Activated T-cell treated with anti-CD3 and anti-CD28 coated beads for 4 hours (primary cell): ENCODE measurements at regions not wholly inside any gene's neighbourhood (a gene's known extent, or its start where the extent isn't known, plus 50 kb on each side); places are given as distances from the start of the nearest gene placed in this dataset.
"Not testable (repeated sequence)": the region's sequence is repeated elsewhere in the genome, so short reads cannot be mapped to it uniquely, and the experiment has no call there.

Experiments used
- DNase-seq: peaks from one replicate; pipeline ENCODE4 v3.0.0-alpha.2; 2020

DNA sequence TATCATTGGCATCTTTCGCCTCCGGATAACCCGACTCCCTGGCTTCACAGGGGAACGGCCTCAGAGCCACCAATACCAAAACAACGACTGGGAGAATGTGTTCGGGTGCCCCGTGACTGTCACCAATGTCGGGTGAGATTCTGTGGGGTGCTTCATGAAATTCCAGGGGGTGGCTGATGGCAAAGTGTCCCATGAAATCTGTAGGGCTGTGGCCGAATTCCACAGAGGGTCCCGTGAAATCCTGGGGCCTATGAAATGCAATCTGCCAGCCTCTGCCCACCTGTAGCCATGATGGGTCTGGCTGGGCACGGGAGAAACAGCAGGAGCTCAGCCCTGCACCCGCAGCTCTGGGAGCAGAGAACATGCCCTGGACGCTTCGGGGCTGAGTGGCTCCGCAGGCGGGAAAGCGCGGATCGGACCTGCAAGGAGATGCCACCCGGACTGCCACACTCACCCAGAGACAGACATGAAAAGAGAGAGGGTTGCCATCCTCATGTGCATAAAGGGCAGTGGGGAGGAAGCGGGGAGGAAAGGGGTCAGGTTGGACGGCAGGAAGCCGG lies 192.4 kb downstream of the OLFM1 start:
- DNase-seq, result no peak

DNA sequence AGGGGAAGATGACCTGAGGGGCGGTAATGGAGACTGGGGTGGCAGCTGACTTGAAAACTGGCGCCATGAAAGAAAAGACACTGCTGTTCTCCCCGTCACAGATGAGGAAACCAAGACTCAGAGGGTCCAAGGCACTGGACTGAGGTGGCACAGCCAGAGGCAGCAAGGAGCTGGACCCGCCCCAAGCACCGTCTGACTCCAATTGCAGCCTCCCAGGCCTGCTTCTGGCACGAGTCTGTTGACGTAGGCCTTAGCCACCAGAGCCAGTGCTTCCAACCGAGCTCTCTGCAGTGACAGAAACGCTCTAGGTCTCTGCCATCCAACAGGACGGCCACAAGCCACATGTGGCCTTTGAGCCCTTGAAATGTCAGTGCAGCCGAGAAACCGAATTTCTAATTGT lies 193.2 kb downstream of the OLFM1 start:
- no peak for DNase-seq

DNA sequence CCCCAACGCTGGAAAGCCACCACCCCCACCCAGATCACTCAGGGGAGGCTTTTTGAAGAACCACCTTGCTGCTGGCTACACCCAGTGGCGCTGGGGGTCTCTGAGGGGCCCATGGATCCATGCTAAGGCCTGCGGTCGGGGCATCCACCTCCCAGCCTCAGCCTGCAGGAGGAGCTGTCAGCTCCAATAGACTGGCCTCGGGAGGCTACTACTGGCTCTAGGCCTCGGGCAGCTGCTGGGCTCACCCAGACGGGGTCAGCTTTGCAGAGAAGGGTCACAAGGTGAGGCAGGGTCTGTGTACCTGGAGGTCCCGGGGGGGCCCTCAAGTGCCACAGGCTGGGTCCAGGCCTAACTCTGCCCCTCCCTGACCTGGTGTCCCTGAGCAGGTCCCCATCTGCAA lies 193.7 kb downstream of the OLFM1 start:
- no peak for DNase-seq

DNA sequence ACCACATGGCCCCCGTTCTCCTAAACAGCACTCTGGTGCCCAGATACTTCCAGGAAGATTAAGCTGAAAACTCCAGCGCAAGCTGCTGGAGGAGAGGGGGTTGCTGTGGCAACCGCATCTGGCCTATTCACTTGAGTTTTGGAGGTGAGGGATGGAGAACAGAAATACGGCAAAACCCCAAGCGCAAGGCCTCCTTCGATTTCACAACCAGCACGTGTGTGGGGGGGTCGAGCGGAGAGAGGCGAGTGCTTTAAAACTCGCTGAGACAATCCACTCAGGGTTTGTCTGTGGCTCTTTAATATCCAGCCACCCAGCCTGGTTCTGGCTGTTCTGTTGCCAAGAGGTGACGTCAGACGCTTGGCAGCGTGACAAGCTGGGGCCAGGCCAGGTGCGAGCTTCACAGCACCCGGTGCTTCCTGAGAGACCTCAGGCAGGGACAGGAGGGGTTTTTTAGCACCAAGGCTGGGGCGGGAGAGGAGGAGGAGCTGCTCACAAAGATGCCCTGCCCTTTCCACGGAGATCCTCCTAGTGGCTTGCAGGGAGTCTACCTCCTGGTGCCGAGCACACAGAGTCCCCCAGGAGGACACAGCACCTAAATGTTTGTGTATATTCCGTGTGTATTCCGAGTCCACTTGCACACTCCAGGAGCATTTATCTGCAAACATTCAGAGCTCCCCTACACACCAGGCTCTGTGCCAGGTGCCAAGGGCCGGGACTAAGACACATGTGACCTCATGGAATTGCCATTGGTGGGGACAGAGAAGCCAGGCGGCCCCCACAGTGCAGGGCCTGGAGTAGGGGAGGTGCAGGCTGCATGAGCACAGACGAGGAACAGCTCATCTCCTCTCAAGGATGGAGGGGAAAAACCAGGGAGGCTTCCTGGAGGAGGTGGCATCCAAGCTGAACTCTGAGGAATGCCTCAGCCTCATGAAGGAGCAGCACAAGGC lies 194.6 kb downstream of the OLFM1 start:
- no peak for DNase-seq

DNA sequence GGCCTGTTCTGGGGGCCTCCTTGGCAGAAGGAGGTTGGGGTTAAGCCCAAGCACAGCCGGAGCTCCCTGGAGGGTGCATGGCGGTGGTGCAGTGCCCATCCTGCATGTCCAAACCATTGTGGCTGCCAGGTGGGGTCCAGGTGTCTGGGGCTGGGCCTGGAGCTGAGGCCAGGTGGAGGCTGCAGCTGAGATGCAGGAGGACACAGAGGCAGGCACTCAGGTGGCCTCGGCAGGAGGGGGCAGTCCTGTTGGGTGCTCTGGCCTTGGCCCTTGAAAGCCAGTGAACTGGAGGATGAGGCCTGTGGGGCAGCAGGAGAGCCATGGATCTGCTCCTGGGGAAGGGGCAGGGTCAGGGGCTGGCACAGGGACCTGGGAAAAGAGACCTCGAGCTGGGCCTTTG lies 195.3 kb downstream of the OLFM1 start:
- DNase-seq, result no peak

DNA sequence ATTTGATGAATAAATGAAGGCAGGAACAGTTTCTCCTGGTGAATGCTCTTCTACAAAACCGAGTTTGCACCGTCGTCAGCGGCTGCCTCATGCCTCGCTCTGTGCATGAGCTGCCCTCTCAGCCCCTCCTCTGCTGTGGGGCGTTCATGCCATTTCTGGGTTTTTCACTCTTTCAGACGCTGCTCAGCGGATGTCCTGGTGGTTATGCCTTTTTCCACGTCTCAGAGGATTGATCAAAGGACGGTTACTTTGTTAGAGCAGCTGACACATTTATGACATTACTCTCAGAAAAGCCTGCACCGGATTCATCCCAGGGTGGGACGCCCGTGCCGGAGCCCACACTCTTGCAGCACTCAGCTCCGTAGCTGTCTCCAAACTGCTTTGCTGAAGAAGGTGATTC lies 195.9 kb upstream of the PPP1R26 start:
- no peak for DNase-seq

DNA sequence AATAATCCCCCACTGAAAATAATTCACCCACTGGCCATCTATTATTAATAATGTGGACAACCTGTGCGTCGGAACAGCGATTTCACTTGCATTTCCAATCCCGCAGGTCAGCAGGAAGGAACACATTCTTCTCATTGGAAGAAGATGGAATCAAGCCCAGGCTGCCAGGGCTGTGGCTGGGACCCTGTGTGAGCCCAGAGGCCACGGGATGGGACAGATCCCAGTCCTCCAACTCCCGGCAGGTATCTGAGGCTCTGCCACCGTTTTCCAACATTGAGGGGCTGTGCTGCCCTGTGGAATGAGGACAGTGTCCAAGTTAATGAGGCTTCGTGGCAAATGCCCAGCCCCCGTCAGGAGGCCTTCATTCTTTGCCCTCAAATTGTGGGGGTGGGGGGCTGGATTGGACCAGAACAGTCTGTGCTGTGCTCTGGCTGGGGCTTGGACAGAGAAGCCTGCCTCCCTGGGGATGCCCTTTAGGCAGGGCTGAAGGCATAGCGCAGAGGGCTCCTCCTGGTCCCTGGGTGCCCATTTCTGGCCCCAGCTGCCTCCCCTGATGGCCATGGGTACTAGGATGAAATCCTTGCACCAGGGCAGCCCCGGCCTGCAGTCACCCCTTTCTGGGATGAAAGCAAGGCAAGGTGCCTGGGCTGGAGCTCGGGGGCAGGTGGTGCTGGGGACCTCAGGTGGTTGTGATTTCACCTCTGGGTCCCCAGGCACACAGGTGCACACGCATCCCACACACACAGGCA lies 195.0 kb upstream of the PPP1R26 start:
- no peak for DNase-seq

DNA sequence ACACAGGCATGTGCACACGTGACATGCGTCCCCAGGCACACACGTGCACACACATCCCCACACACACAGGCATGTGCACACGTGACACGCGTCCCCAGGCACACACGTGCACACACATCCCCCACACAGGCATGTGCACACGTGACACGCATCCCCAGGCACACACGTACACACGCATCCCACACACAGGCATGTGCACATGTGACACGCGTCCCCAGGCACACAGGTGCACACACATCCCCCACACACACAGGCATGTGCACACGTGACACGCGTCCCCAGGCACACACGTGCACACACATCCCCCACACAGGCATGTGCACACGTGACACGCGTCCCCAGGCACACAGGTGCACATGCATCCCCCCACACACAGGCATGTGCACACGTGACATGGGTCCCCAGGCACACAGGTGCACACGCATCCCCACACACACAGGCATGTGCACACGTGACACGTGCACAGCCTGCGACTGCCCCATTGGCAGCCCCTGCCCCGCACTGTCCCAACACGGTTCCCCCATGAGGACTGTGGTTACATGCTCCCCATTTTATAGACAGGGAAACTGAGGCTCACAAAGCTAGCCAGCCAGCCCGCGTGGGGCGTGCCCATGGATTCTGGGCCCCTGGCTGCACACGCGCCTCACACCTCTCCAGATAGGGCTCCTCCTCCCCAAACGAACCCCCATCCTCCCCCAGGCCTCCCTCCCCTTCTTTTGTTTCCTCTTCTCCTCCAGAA lies 193.2 kb upstream of the PPP1R26 start:
- DNase-seq, result not testable (repeated sequence)

DNA sequence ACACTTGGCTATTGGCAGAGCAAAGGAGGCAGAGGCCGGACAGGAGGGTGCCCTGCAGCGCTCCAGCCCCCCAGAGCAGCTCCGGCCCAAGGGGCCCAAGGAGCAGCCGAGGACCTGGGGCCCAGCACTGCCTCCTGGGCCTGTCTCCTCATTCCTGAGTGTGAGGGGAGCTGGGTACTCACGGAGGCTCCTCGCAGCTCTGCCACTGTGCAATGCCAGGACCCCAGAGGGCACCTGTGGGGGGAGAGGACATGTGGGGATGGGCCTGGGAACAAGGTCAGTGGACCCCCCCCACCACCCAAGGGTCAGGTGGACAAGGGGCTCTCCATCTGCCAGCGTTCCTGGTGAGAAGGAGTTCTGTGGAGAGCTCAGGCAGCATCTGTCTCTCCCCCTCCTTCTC lies 192.6 kb upstream of the PPP1R26 start:
- DNase-seq, result no peak

DNA sequence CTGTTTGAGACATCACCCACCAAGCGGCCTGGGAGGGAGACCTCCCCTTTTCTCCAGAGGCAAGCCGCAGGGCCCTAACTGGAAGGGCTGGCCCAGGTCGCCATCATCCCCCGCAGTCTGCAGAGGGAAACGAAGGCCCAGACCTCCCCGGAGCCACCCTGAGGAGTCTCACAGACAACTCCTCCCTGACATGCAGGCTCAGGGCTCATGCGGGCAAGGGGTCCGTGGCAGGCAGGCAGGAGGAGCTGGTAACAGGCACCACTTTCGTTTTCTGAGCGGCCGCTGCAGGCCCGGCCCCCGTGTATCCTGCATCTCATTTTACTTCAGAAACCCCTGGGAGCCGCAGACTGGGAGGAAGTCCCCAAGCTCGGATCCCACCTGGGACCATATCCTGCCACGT lies 192.0 kb upstream of the PPP1R26 start:
- no peak for DNase-seq

DNA sequence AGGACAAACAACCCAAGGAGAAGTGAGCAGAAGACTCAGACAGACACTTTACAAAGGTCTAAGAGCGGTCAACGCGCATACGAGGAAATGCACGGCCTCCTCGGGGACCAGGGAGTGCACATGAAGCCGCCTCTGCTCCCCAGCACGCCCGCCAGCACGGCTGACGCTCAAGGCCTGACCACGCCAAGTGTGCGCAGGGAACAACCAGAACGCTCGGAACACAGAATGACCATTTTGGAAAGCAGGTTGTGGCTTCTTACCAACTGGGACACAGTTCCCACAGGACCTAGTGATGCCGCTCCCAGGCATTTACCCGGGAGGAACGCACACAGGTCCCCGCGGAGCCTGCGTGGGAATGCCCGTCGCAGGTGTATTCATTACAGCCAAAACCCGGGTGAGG lies 191.5 kb upstream of the PPP1R26 start:
- no peak for DNase-seq

DNA sequence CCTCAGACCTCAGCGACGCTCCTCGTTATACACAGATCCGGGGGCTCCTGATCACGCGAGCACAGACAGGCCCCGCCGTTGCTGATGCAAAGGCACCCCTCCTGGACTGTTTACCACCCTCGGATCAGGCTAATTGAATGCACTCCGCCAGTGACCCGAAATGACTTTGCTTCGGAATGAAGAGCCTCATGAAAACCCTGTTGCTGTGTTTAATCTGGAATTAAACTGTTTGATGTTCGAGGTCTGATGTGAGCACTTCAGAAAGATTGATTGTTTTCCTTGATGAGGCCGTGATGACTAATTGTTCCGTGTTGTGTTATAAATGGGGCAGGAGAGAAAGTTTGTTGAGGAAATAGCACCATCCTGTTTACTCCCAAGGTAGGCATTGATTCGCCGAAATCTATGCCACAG lies 190.5 kb upstream of the PPP1R26 start:
- DNase-seq, result no peak

DNA sequence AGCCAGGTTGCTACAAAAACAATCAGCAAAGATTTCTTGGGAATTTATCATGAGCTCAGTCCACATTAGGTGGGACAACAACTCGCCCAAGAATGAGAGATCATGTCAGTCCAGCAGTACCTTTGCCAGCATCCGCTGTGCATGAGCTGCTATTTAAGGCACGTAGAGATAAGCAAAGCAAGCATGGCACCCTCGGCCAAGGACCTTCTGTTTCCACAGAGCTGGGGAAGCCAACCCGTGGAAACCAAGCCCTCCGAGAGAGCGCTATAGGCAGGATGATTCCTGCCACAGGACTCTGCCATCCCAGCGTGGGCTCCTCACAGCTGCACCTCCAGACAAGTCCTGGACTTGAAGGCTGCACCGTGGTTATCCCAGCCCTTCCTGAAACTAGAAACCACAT lies 189.5 kb upstream of the PPP1R26 start:
- no peak for DNase-seq

DNA sequence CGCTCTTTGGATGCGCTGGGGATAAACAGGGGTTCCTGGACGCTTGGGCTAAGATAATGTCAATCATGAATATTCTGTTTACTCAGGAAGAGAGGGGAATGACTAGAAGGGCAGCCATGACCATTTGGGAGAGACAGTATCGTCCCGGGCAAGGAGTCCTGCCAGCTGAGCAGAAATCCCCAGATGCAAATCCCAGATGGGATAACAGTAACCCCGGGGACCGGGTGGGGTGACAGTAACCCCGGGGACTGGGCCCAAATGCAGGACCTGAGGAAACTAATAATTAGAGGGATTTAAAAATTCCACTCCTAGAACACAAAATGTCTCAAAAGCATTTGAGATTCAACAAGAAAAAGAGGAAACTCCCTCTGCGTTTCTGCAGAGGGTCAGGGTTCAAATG lies 189.0 kb upstream of the PPP1R26 start:
- no peak for DNase-seq

DNA sequence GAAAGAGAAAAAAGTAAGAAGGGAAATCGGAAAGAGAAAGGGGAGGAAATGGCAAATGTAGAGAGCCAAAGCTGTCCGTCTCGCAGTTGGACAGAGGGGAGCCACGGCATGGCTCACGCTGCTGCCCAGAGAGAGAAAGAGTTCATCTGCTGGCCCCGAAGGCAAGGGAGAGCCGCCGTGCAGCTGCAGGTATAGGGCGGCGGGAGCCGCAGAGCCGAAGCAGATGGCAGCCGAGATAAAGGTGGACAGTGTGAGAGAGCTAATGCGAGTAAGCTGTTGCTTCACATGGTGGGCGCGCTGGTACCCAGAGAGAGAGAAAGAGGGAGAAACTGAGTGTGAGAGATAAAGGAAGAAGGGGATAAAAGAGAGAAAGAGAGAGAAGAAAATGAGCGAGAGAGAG lies 188.4 kb upstream of the PPP1R26 start:
- no peak for DNase-seq

DNA sequence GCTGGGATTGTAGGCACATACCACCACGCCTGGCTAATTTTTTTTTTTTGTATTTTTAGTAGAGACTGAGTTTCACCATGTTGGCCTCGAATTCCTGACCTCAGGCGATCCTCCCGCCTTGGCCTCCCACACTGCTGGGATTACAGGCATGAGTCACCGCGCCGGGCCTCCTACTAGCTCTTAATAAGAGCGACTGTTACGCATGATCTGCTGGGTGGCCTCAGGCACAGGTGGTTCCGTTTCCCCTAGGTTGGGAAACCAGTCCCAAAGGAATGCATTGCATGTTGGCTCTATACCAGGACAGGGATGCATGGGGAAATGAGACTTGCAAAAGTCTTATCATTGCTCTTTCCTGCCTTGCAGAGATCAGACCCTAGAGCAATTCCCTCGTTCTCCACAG lies 184.7 kb upstream of the PPP1R26 start:
- no peak for DNase-seq

DNA sequence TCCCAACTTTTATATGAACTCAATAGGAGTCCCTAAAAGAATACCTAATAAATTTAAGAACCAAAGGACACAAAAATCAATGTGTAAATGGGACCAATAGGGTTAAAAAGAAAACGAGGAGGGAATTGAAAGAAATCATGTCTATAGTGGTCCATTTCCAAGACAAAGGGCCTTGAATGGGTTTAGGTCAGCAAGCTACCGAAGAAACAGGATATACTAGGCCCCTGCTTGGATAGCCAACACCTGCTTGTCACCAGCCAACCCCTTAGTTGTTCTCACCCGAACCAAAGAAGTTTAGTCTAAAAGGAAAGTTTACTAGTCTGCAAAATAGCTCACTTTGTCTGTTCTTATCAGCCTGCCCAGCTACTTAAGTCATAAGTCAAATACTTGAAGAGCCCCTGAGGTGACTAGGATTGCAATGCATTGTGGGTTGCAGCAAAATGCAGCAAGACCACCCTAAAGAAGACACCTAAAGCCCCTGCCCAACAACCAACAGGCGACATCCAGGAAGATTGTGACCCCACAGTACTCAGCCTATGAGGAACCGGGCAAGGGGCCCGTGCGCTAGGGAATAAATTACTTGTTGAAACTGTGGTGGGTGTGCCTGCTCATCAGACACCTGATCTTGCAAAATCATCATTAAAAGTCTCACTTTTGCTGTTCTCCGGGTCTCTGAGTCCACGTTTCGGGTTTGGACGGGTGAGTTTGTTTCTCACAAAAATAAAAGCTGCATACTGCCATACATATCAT lies 183.9 kb upstream of the PPP1R26 start:
- no peak for DNase-seq

DNA sequence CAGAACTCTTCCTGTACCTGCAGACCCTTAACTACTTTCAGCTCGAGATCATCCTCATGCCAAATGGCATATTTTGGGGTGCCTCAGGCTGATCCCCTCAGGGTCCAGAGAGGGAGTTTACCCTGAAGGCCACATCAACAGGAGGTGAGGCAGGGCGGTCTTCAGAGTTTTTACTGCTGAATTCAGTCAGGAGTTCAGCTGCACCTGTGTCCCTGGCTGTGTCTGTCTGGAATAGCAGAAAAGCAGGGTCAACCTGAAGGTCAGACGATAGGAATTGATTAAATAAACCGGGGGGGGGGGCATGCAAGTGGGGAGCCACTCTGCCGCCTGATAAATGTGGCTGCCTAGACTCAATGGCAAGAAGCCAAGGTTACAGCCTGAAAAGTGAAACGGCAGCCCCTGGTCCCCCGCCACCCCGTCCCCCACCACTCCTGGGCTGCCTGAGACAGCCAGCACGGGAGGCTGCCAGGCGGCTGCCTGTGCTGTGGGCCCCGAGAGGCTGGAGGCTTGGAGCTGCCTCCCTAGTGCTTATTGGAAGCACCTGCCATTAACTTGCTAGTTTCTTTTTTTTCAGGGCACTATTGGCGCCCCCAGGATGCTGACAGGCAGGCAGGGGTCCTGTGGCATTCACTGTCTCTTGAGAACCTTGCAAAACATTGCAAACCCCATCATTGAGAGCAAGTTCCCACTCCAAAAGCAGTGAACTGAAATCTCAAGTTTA lies 182.7 kb upstream of the PPP1R26 start:
- no peak for DNase-seq

DNA sequence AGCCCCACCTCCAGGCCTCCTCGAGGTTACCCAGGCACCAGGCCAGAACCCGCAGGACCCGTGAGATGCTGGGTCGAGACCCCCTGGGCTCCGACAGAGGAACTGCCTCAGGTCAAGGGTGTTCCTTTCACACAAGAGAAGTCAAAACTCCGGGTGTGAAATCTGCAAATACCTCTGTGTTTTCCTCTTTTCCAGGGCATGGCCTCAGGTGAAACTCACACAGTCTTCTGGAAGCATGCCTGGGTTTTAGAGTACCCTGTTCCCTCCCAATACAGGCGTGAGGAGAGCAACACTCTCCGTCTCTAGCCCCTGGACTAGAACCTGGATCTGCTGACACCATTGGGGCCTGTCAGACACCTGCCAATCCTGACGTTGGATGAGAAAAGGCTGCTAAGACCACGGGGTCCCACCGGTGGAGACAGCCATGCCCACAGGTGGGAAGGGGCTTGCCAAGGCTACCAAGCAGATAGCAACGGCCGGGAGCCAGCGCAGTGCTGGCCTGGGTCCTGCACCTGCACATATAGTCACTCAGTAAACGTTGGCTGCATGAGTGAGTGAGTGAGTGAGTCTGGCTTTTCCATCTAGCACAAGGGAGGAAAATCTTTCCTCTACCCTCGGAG lies 182.0 kb upstream of the PPP1R26 start:
- DNase-seq, result no peak

DNA sequence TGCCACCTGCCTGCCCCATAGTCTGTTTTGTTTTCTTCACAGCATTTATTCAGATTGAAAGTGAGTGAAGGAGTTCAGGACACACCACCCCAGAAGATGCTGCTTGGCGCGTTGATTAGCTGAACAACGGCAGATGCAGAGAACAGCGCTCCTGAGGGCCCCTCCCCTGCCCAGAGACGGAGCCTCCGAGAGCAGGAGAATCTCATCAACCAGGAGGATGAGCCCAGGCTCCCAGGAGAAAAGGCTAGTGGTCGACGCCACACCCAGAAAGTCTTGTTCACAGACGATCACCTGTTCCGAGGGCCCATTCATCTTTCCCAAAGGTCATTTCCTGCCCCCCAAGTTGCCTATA lies 180.4 kb upstream of the PPP1R26 start:
- DNase-seq, result no peak

DNA sequence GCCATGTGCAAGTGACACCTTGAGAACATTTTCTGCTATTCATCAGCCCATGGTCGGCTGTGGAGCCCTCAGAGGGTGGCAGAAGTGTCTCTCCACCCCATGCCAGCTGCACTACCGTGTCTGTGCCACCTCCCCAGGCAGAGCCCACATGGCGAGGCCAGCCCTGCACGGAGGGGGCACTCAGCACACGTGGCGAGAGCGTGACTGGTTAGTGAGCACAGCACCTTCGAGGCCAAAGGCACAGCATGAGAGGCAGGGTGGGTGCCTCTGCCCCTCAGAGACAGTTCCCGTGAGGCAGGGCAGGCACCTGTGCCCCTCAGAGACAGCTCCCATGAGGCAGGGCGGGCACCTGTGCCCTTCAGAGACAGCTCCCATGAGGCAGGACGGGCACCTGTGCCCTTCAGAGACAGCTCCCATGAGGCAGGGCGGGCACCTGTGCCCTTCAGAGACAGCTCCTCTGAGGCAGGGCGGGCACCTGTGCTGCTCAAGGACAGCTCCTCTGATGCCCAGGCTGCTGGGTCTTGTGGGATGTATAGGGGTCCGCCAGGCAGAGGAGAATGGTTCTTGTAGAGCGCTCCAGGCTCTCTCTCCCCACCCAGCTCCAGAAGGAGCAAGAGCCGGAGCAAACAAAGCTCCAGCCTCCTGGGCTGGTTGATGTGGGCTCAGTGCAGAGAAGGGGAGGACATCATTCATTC lies 179.8 kb upstream of the PPP1R26 start:
- DNase-seq, result no peak
